ENCODE measurements at regions not wholly inside any gene's neighbourhood (a gene's known extent, or its start where the extent isn't known, plus 50 kb on each side); places are given as distances from the start of the nearest gene placed in this dataset.

GRCh38 chr9:18404434-18405029, 69.4 kb upstream of the ADAMTSL1 start:
- no peak for DNase-seq

- no peak for DNase-seq
Measured at GRCh38 chr9:18405240-18405639, 68.7 kb upstream of the ADAMTSL1 start.

GRCh38 chr9:18410983-18411382, 63.0 kb upstream of the ADAMTSL1 start:
- DNase-seq, result no peak

GRCh38 chr9:18421391-18421790, 52.6 kb upstream of the ADAMTSL1 start:
- DNase-seq, result no peak

- no peak for DNase-seq
Measured at GRCh38 chr9:18422296-18423036, 51.5 kb upstream of the ADAMTSL1 start.

- DNase-seq, result no peak
Measured at GRCh38 chr9:18423791-18424531, 50.0 kb upstream of the ADAMTSL1 start.
